GM18858 (cell line): ENCODE measurements at regions not wholly inside any gene's neighbourhood (a gene's known extent, or its start where the extent isn't known, plus 50 kb on each side); places are given as distances from the start of the nearest gene placed in this dataset.
"Not testable (repeated sequence)": the region's sequence is repeated elsewhere in the genome, so short reads cannot be mapped to it uniquely, and the experiment has no call there.

Source experiments
- ATAC-seq: cut with Tn5 transposase; IDR thresholded peaks from one replicate; pipeline ENCODE4 v1.9.1; 2021; ENCODE audit not compliant: unreplicated experiment

DNA sequence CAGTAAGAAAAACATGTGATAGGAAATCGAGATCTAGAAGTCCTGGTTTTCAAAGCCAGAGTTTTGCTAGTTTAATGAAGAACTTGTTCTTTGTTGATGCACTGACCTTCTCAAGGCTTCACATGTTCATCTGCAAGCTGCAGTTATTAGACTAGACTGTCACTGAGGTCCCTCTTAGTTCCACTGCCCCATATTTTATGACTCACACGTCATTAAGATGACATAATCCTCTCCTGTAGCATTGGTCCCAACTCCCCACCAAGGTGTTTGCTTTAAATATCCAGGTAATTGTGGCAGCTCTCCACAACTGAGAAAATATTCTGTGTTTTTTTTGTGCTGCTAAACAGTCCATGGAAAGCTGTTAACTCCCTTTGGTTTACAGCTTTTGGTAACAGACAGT lies 149.7 kb downstream of the MREG start:
- ATAC-seq: no peak

GRCh38 chr2:215862351-215862771 lies 151.0 kb downstream of the MREG start:
- no peak for ATAC-seq

- no peak for ATAC-seq
Observed at GRCh38 chr2:215861607-215862350, 151.6 kb downstream of the MREG start.

DNA sequence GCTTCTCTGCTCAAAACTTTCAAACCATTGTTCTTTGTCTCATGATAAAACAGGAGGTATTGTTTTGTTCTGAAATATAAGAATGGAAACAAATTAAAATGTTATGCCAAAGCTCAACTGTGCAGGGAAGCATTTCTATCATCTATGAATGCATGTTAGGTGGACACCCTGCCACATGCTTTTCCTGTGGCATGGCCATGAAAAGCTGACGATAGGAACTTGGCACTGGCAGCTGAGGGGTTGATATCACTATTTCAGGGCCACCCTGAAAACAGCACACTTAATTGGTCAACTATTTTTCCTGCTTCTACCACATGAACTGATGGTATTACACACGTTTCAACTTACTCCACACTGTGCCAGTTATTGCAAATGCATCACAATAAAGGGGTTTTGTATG lies 157.3 kb downstream of the MREG start:
- no peak for ATAC-seq

DNA sequence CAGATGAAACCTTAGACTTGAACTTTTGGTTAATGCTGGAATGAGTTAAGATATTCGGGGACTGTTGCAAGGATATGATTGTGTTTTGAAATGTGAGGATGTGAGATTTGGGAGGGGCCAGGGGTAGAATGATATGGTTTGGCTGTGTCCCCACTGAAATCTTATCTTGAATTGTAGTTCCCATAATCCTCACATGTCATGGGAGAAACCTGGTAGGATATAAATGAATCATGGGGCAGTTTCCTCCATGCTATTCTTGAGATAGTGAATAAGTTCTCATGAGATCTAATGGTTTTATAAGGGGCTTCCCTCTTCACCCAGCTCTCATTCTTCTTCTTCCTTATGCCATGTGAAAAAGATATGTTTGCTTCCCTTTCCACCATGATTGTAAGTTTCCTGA lies 158.0 kb downstream of the MREG start:
- ATAC-seq: not testable (repeated sequence)

GRCh38 chr2:215854008-215854407 lies 159.3 kb downstream of the MREG start:
- ATAC-seq: no peak

GRCh38 chr2:215851696-215852095 lies 161.7 kb downstream of the MREG start:
- ATAC-seq: no peak

DNA sequence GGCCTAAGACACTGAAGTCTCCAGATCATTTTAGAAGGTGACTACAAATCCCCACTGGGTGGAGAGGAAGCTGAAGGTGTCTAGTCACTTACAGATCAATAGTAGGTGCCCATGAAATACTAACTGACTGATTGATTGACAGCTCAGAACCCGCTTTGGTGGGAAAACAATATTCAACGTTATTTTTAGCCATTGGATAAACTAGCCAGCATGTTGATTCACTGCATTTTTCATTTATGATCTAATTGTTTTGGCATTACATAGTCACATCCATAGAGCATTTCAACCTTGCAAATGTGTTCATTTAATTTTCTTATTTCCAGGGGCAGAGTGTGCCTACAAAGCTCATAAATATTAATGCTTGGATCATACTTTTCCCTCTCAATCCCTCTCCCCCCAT lies 162.3 kb downstream of the MREG start:
- no peak for ATAC-seq

DNA sequence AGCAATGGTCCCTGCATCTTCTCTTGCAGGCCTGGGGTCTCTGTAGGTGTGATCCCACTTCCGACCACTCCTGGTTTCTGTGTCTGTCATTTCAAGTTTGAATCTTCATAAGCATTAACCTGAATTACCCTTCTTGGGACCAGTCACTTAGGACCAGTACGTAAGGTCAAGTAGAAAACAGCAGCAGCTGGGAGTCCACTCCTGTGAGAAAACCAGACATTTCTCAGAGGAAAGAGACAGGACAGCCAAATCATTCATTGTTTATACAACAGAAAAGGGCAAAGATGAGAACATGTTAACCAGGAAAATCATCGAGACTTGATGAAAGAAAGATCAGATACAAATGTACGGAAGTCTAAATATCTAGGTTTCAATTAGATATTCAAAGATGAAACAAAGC lies 163.0 kb downstream of the MREG start:
- no peak for ATAC-seq

- no peak for ATAC-seq
Observed at GRCh38 chr2:215849771-215850170, 163.6 kb downstream of the MREG start.

DNA sequence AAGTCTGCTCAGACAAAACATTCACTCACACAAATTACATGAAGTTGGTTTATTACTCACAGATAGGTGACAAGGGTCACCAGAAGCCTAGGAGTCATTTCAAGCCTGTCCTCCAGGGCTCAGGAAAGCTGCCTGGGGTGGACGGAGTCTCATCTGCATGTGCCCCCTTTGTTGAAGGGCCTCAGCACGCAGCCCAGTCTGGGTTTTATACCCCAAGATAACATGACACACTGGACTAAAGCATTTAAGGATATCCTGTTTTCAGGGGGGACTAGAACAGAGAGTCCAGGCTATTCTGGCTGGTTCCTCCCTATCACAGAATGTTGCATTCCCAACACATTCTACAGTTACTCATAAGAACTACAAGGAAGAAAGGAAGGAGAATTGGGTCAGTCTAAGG lies 164.7 kb downstream of the MREG start:
- no peak for ATAC-seq

DNA sequence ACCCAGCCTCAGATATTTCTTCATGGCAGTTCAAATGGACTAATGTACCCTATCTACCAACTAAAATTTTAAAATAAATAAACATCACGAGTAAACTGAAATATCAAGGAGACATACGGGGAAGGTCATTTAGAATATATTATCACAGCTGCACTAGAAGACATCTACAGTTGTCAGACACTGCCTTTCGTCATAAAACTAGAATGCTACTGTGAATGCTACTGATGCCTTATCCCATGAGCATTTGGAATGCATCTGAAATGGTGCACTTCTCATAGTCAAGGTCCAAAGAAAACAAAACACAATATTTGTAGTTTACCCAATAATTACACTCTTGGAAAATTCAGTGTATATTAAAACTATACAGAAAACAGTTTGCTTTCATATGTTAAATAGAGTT lies 165.2 kb downstream of the MREG start:
- ATAC-seq: no peak

DNA sequence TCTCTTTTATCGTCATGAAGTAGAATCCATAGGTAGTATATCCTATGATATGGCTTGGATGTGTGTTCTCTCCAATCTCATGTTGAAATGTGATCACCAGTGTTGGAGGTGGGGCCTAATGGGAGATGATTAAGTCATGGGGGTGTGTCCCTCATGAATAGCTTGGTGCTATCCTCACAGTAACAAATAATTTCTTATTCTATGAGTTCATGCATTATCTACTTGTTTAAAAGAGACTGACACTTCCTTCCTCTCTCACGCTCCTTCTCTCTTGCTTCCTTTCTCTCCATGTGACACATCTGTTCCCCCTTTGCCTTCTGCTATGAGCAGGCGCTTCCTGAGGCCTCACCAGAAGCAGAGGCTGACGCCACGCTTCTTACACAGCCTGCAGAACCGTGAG lies 165.6 kb downstream of the MREG start:
- no peak for ATAC-seq

GRCh38 chr2:215847056-215847455 lies 166.3 kb downstream of the MREG start:
- no peak for ATAC-seq

DNA sequence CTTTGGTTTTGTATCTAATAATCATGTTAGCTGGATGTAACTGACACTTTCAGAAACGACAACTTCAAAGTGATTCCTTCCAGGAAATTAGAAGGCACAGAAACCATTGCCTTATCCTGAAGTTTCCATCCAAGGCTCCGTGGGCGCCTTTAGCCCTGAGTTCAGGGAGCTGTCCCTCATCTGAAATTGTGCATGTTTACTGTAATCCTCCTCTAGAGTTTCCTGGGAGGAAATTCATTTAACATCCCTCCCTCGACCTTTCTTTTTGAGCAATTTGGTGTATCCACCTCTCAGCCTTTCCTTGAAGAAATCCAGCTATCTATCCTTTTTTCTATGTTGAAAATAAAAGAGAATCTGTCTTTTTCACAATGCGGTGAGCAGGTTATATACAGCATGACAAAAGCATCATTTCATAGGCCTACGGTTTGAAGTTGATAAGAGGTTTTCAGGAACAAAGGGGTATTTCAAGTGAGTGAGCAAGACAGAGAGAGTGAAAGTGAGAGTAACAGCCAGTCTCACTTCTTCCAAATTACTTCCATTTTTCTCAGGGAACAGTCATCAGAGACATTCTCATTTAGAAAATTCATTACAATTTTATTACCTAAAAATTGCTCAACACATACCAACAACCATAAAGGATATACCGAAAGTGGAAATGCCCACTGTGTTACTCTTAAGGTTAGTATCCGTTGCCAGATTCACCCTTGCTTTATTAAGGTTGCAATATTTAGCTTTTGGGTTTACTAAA lies 167.3 kb downstream of the MREG start:
- ATAC-seq: peak; percentile 90

GRCh38 chr2:215843579-215843978 lies 169.8 kb downstream of the MREG start:
- no peak for ATAC-seq

DNA sequence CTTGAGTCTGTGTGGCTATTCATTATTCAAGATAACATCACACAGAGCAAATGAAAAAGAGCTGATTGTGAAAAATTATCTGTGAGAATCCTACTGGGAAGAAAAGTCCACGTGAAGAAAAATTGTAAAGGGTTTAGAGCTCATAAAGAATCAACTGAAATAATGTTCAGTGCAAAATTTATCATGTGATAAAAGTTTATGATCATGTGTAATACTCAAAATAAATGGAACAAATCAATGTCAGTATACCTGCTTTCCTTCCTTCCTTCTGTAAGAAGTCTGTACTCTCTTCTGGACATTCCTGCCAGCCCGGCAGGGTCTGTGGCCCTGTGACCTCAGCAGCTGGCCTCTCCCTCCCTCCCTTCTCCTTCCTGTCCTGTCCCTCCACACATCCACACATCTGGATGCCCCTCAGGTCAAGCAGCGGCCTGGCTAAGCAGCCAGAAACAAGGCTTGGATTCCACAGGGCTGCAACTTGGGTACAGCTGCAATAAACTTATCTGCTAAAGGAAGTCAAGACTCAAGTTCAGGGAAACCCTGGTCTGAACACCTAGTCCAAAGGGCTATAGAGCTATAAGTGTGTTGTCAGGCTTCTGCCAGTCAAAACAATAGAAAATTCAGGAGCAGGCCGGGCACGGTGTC lies 172.1 kb downstream of the MREG start:
- ATAC-seq: no peak

GRCh38 chr2:215839816-215840215 lies 173.5 kb downstream of the MREG start:
- ATAC-seq: no peak

GRCh38 chr2:215839309-215839708 lies 174.0 kb downstream of the MREG start:
- ATAC-seq: no peak

GRCh38 chr2:215836881-215837280 lies 176.5 kb downstream of the MREG start:
- ATAC-seq: no peak

DNA sequence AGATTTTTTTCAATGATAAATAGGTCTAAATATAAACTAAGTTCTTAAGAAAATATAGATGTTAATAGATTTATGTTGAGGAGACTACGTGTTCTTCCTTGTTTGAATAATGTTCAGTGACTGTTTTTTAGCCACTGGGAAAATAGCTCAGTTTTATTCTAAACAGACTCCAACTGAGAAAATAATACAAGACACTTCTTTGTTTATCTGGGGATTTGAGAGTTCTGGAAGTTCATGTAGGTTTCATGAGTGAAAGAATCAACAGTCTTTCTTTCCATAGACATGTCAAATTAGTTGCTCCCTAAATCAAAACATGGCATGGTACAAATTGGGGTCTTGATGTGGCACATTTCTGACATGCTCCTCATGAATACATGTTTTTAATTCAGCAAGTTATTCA lies 177.7 kb downstream of the MREG start:
- no peak for ATAC-seq

GRCh38 chr2:215835231-215835630 lies 178.1 kb downstream of the MREG start:
- ATAC-seq: no peak
